SU-DHL-6 (cell line): ENCODE measurements at regions not wholly inside any gene's neighbourhood (a gene's known extent, or its start where the extent isn't known, plus 50 kb on each side); places are given as distances from the start of the nearest gene placed in this dataset.

Source experiments
- H2AFZ ChIP-seq: fragments of 200-600 bp; sonication (generic); 2 replicates; pipeline ENCODE4 v1.6.1; 2014; ENCODE audit warnings: low read depth, mild to moderate bottlenecking, moderate library complexity, mixed read lengths, antibody characterized with exemption, low read length; ENCODE audit not compliant: severe bottlenecking
- H3F3A ChIP-seq: fragments of 200-600 bp; shearing (Covaris generic); 2 replicates; pipeline ENCODE4 v1.6.0; 2016; ENCODE audit warnings: antibody characterized with exemption, mild to moderate bottlenecking; ENCODE audit not compliant: insufficient read depth
- H3K27ac ChIP-seq: fragments of 200-600 bp; sonication (generic); 2 replicates; pipeline ENCODE4 v1.5.1; 2016; ENCODE audit warnings: low read depth, mild to moderate bottlenecking, low read length, moderate library complexity, mixed read lengths
- H3K27me3 ChIP-seq: fragments of 200-600 bp; sonication (generic), shearing (Covaris generic); 2 replicates; pipeline ENCODE4 v1.6.0; 2014; ENCODE audit warnings: mild to moderate bottlenecking, low read length
- H3K36me3 ChIP-seq: fragments of 200-600 bp; sonication (generic); 2 replicates; pipeline ENCODE4 v1.6.1; 2014; ENCODE audit warnings: mild to moderate bottlenecking, low read length, mixed read lengths
- H3K4me2 ChIP-seq: fragments of 300-600, 200-600 bp; shearing (Covaris generic), sonication (generic); 2 replicates; pipeline ENCODE4 v1.6.0; 2014; ENCODE audit warnings: low read length, low read depth, mild to moderate bottlenecking; ENCODE audit not compliant: poor library complexity, severe bottlenecking
- H3K4me3 ChIP-seq: fragments of 200-600 bp; sonication (generic); 2 replicates; pipeline ENCODE4 v1.5.1; 2014; ENCODE audit warnings: antibody characterized with exemption, low read length, mild to moderate bottlenecking, mixed read lengths; ENCODE audit not compliant: insufficient read depth, poor library complexity, severe bottlenecking
- H3K79me2 ChIP-seq: fragments of 200-600 bp; sonication (generic); 2 replicates; pipeline ENCODE4 v1.6.1; 2014; ENCODE audit warnings: mild to moderate bottlenecking, low read length, moderate library complexity; ENCODE audit not compliant: insufficient read depth
- H3K9ac ChIP-seq: fragments of 200-600 bp; sonication (generic); 2 replicates; pipeline ENCODE4 v1.7.0; 2014; ENCODE audit warnings: mild to moderate bottlenecking, low read length
- H3K9me2 ChIP-seq: fragments of 200-600 bp; sonication (generic); replicated peaks from 2 replicates; pipeline ENCODE4 v1.6.1; 2014; ENCODE audit warnings: low read length; ENCODE audit not compliant: insufficient read depth
- H3K9me3 ChIP-seq: fragments of 200-600 bp; sonication (generic); 2 replicates; pipeline ENCODE4 v1.6.1; 2014; ENCODE audit warnings: low read length, mixed read lengths; ENCODE audit not compliant: insufficient read depth
- H4K20me1 ChIP-seq: fragments of 200-600 bp; sonication (generic); 2 replicates; pipeline ENCODE4 v1.6.1; 2014; ENCODE audit warnings: low read depth, mild to moderate bottlenecking, antibody characterized with exemption, low read length, moderate library complexity, mixed read lengths
- CTCF ChIP-seq: fragments of 200-600 bp; sonication (generic); IDR thresholded peaks from one replicate; pipeline ENCODE4 v1.5.1; 2017; ENCODE audit warnings: antibody characterized with exemption, mild to moderate bottlenecking, low read length, moderate library complexity; ENCODE audit not compliant: insufficient read depth, poor library complexity, severe bottlenecking
- EZH2phosphoT487 ChIP-seq: fragments of 200-600 bp; sonication (generic), shearing (Covaris generic); conservative IDR thresholded peaks from 2 replicates; pipeline ENCODE4 v1.6.1; 2018; ENCODE audit warnings: mild to moderate bottlenecking, antibody characterized with exemption, low read length, moderate library complexity, mixed read lengths

GRCh38 chr9:12618956-12619355 lies 74.2 kb upstream of the TYRP1 start:
- no peaks in the 10 kb centered on the region for H3K9me3 ChIP-seq
- H3K4me3 ChIP-seq, result no peak overlapping the region
- no peak overlapping the region for H3K4me2 ChIP-seq
- no peaks in the 10 kb centered on the region for H3K9me2 ChIP-seq
- H4K20me1 ChIP-seq, result no peaks in the 10 kb centered on the region
- no peak overlapping the region for H3K27ac ChIP-seq
- no peak overlapping the region for H2AFZ ChIP-seq
- H3K27me3 ChIP-seq, result no peaks in the 10 kb centered on the region
- no peaks in the 10 kb centered on the region for H3F3A ChIP-seq
- TF ChIP-seq CTCF (no peak), EZH2phosphoT487 (no peak)
- no peaks in the 10 kb centered on the region for H3K79me2 ChIP-seq
- no peak overlapping the region for H3K9ac ChIP-seq
- no peaks in the 10 kb centered on the region for H3K36me3 ChIP-seq

GRCh38 chr9:12625844-12626243 lies 67.3 kb upstream of the TYRP1 start:
- no peak overlapping the region for H3K27ac ChIP-seq
- TF ChIP-seq EZH2phosphoT487, result no peak
- no peak for TF ChIP-seq CTCF

GRCh38 chr9:12627096-12627495 lies 66.1 kb upstream of the TYRP1 start:
- H3K27me3 ChIP-seq, result no peaks in the 10 kb centered on the region
- H3K9me3 ChIP-seq, result no peaks in the 10 kb centered on the region
- H3K79me2 ChIP-seq, result no peaks in the 10 kb centered on the region
- H3K36me3 ChIP-seq, result no peaks in the 10 kb centered on the region
- no peak overlapping the region for H3K9ac ChIP-seq
- TF ChIP-seq EZH2phosphoT487 (no peak), CTCF (no peak)
- no peak overlapping the region for H3K27ac ChIP-seq
- no peak overlapping the region for H3K4me2 ChIP-seq
- no peaks in the 10 kb centered on the region for H3F3A ChIP-seq
- no peaks in the 10 kb centered on the region for H3K9me2 ChIP-seq
- H4K20me1 ChIP-seq, result no peaks in the 10 kb centered on the region
- no peak overlapping the region for H3K4me3 ChIP-seq
- H2AFZ ChIP-seq, result no peak overlapping the region

More at GRCh38 chr9:12625844-12626243, 67.3 kb upstream of the TYRP1 start:
- Histone ChIP-seq H3K9me2 (no peaks in the 10 kb centered on the region), H4K20me1 (no peaks in the 10 kb centered on the region), H3F3A (no peaks in the 10 kb centered on the region), H3K9ac (no peak overlapping the region), H3K79me2 (no peaks in the 10 kb centered on the region), H3K36me3 (no peaks in the 10 kb centered on the region), H3K27me3 (no peaks in the 10 kb centered on the region), H3K4me2 (no peak overlapping the region), H2AFZ (no peak overlapping the region), H3K9me3 (no peaks in the 10 kb centered on the region), H3K4me3 (no peak overlapping the region)

GRCh38 chr9:12628546-12628945 lies 64.6 kb upstream of the TYRP1 start:
- H3K27ac ChIP-seq, result no peak overlapping the region
- no peaks in the 10 kb centered on the region for H3K36me3 ChIP-seq
- H3K27me3 ChIP-seq, result no peaks in the 10 kb centered on the region
- H4K20me1 ChIP-seq, result no peaks in the 10 kb centered on the region
- no peak overlapping the region for H3K9ac ChIP-seq
- H3K4me2 ChIP-seq, result no peak overlapping the region
- no peaks in the 10 kb centered on the region for H3K9me2 ChIP-seq
- H3K79me2 ChIP-seq, result no peaks in the 10 kb centered on the region
- no peaks in the 10 kb centered on the region for H3F3A ChIP-seq
- no peak overlapping the region for H2AFZ ChIP-seq
- TF ChIP-seq CTCF, result no peak
- no peak for TF ChIP-seq EZH2phosphoT487
- no peak overlapping the region for H3K4me3 ChIP-seq
- H3K9me3 ChIP-seq, result no peaks in the 10 kb centered on the region
